ENCODE measurements at regions not wholly inside any gene's neighbourhood (a gene's known extent, or its start where the extent isn't known, plus 50 kb on each side); places are given as distances from the start of the nearest gene placed in this dataset.
"Not testable (repeated sequence)": the region's sequence is repeated elsewhere in the genome, so short reads cannot be mapped to it uniquely, and the experiment has no call there.

DNA sequence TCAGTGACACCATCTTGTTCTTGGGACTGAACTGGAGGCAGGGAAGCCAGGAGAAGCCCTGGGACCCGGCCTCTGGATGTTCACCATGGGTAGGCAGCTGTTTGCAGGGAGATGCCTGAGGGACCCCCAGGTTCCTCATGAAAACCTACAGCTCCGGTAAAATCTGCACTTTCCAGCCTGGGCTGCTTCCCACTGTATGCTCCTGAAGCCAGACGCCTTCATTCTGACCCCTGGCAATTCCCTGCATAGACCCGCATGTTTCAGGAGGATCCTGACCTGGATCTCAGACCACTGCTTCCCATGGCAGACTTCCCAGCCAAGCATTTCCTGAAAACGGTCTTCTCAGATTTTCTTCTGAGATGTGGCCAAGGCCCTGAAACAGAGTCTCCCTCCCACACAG, 306.7 kb downstream of the PREX1 start:
- FAIRE-seq (no peak), DNase-seq (ENCODE audit: insufficient read length, low spot score) (no peak)
- no peak for TF ChIP-seq TAF1 (IDR thresholded peaks at IDR 0.05; ENCODE audit: low read depth, low read length)
- no peak for TF ChIP-seq PAX5 (IDR thresholded peaks at IDR 0.05; ENCODE audit: insufficient read depth, low read length, severe bottlenecking)
- no peak for TF ChIP-seq POLR2AphosphoS5 (IDR thresholded peaks at IDR 0.05; ENCODE audit: low read depth, low read length)
- TF ChIP-seq POLR2A (IDR thresholded peaks at IDR 0.05; ENCODE audit: low read depth, low read length), result no peak
- no peak for TF ChIP-seq POU2F2 (IDR thresholded peaks at IDR 0.05; ENCODE audit: low read depth, low read length)
- no peak for TF ChIP-seq SPI1 (IDR thresholded peaks at IDR 0.05; ENCODE audit: low read depth, low read length)

DNA sequence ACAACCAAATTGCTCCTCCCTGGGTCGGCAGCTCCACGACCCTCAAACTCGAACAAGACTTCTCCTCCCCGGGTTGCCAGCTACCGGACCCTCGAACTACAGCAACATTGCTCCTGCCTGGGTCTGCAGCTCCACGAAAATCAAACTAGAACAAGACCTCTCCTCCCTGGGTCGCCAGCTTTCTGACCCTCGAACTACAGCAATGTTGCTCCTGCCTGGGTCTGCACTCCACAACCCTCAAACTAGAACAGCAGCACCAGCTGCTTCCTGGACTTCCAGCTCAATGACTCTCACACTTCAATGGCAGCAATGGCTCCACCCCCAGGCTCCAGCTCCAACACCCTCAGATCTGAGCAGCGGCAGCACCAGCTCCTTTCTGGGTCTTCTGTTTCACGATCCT, 311.6 kb downstream of the PREX1 start:
- not testable (repeated sequence) for FAIRE-seq; DNase-seq (ENCODE audit: insufficient read length, low spot score)

DNA sequence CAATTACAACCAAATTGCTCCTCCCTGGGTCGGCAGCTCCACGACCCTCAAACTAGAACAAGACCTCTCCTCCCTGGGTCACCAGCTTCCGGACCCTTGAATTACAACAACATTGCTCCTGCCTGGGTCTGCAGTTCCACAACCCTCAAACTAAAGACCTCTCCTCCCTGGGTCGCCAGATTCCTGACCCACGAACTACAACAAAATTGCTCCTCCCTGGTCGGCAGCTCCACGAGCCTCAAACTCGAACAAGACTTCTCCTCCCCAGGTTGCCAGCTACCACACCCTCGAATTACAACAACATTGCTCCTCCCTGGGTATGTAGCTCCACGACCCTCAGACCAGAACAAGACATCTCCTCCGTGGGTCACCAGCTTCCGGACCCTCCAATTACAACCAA, 313.2 kb downstream of the PREX1 start:
- FAIRE-seq; DNase-seq (ENCODE audit: insufficient read length, low spot score): not testable (repeated sequence)

DNA sequence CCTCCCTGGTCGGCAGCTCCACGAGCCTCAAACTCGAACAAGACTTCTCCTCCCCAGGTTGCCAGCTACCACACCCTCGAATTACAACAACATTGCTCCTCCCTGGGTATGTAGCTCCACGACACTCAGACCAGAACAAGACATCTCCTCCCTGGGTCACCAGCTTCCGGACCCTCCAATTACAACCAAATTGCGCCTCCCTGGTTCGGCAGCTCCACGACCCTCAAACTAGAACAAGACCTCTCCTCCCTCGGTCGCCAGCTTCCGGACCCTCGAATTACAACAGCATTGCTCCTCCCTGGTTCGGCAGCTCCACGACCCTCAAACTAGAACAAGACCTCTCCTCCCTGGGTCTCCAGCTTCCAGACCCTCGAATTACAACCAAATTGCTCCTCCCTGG, 315.3 kb downstream of the PREX1 start:
- FAIRE-seq; DNase-seq (ENCODE audit: insufficient read length, low spot score): not testable (repeated sequence)

DNA sequence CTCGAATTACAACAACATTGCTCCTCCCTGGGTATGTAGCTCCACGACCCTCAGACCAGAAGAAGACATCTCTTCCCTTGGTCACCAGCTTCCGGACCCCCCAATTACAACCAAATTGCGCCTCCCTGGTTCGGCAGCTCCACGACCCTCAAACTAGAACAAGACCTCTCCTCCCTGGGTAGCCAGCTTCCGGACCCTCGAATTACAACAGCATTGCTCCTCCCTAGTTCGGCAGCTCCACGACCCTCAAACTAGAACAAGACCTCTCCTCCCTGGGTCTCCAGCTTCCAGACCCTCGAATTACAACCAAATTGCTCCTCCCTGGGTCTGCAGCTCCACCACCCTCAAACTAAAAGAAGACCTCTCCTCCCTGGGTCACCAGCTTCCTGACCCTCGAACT, 322.7 kb downstream of the PREX1 start:
- FAIRE-seq; DNase-seq (ENCODE audit: insufficient read length, low spot score): not testable (repeated sequence)

DNA sequence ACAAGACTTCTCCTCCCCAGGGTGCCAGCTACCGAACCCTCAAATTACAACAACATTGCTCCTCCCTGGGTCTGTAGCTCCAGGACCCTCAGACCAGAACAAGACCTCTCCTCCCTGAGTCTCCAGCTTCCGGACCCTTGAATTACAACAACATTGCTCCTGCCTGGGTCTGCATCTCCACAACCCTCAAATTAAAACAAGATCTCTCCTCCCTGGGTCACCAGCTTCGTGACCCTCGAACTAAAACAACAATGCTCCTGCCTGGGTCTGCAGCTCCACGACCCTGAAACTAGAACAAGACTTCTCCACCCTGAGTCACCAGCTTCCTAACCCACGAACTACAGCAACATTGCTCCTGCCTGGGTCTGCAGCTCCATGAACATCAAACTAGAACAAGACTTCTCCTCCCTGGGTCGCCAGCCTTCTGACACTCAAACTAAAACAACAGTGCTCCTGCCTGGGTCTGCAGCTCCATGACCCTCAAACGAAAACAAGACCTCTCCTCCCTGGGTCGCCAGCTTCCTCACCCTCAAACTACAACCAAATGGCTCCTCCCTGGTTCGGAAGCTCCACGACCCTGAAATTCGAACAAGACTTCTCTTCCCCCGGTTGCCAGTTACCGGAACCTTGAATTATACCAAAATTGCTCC, 324.5 kb downstream of the PREX1 start:
- FAIRE-seq (no peak), DNase-seq (ENCODE audit: insufficient read length, low spot score) (no peak)
- TF ChIP-seq POU2F2 (IDR thresholded peaks at IDR 0.05; ENCODE audit: low read depth, low read length), result no peak
- no peak for TF ChIP-seq TAF1 (IDR thresholded peaks at IDR 0.05; ENCODE audit: low read depth, low read length)
- no peak for TF ChIP-seq POLR2AphosphoS5 (IDR thresholded peaks at IDR 0.05; ENCODE audit: low read depth, low read length)
- no peak for TF ChIP-seq PAX5 (IDR thresholded peaks at IDR 0.05; ENCODE audit: insufficient read depth, low read length, severe bottlenecking)
- no peak for TF ChIP-seq SPI1 (IDR thresholded peaks at IDR 0.05; ENCODE audit: low read depth, low read length)
- TF ChIP-seq POLR2A (IDR thresholded peaks at IDR 0.05; ENCODE audit: low read depth, low read length), result no peak

DNA sequence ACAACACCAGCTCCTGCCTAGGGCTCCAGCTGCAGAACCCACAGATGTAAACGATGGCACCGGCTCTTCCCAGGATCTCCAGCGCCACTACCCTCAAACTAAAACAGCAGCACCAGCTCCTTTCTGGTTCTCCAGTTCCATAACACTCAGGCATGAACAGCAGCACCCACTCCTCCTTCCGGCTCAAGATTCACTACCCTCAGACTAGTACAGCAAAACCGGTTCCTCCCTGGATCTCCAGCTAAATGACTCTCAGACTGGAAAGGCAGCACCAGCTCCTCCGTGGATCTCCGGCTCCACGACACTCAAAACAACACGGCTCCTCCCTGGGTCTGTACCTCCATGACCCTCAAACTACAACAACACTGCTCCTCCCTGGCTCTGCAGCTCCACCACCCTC, 325.0 kb downstream of the PREX1 start:
- FAIRE-seq (no peak), DNase-seq (ENCODE audit: insufficient read length, low spot score) (no peak)
- TF ChIP-seq POLR2AphosphoS5 (IDR thresholded peaks at IDR 0.05; ENCODE audit: low read depth, low read length) (no peak), PAX5 (IDR thresholded peaks at IDR 0.05; ENCODE audit: insufficient read depth, low read length, severe bottlenecking) (no peak), SPI1 (IDR thresholded peaks at IDR 0.05; ENCODE audit: low read depth, low read length) (no peak), TAF1 (IDR thresholded peaks at IDR 0.05; ENCODE audit: low read depth, low read length) (no peak), POU2F2 (IDR thresholded peaks at IDR 0.05; ENCODE audit: low read depth, low read length) (no peak), POLR2A (IDR thresholded peaks at IDR 0.05; ENCODE audit: low read depth, low read length) (no peak)

DNA sequence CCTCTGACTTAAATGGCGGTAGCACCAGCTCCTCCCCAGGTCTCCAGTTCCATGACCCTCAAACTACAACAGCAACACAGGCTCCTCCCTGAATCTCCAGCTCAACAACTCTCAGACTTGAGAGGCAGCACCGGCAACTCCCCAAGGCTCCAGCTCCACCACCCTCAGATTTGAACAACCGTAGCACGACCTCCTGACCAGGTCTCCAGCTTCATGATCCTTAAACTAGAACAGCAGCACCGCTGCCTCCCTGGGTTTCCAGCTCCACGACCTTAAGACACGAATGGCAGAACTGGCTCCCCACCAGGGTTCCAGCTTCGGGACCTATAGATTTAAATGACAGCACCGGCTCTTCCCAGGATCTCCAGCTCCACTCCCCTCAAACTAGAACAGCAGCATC, 325.8 kb downstream of the PREX1 start:
- FAIRE-seq (no peak), DNase-seq (ENCODE audit: insufficient read length, low spot score) (no peak)
- TF ChIP-seq POLR2AphosphoS5 (IDR thresholded peaks at IDR 0.05; ENCODE audit: low read depth, low read length), result no peak
- no peak for TF ChIP-seq POLR2A (IDR thresholded peaks at IDR 0.05; ENCODE audit: low read depth, low read length)
- no peak for TF ChIP-seq SPI1 (IDR thresholded peaks at IDR 0.05; ENCODE audit: low read depth, low read length)
- TF ChIP-seq PAX5 (IDR thresholded peaks at IDR 0.05; ENCODE audit: insufficient read depth, low read length, severe bottlenecking), result no peak
- no peak for TF ChIP-seq TAF1 (IDR thresholded peaks at IDR 0.05; ENCODE audit: low read depth, low read length)
- no peak for TF ChIP-seq POU2F2 (IDR thresholded peaks at IDR 0.05; ENCODE audit: low read depth, low read length)

DNA sequence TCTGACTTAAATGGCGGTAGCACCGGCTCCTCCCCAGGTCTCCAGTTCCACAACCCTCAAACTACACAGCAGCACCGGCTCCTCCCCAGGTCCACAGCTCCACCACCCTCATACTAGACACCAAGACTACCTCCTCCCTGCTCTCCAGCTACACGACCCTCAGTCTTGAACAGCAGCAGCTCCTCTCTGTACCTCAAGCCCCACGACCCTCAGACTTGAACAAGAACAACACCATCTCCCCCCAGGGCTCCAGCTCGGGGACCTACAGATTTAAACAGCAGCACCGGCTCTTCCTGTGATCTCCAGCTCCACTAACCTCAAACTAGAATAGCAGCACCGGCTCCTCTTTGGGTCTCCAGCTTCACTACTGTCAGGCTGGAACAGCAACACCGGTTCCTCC, 326.9 kb downstream of the PREX1 start:
- not testable (repeated sequence) for FAIRE-seq; DNase-seq (ENCODE audit: insufficient read length, low spot score)

DNA sequence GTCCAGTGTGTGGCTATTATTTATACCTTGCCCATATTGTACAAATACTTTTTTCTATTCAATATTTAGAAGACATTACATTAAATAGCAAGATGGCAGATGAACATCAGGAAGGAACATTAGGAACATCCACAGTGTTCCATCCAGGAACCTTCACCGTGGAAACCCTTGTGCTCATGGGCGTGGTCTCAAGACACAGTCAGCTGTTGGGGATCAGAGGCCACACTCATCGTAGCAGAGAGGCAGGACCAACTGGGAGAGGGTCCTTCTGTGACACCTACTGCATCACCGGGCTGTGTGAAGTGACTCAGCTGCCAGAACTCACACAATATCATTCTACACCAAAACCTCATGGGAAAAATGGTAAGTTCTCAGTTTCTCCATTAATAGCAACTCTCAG, 328.9 kb downstream of the PREX1 start:
- DNase-seq (ENCODE audit: insufficient read length, low spot score); FAIRE-seq: not testable (repeated sequence)

DNA sequence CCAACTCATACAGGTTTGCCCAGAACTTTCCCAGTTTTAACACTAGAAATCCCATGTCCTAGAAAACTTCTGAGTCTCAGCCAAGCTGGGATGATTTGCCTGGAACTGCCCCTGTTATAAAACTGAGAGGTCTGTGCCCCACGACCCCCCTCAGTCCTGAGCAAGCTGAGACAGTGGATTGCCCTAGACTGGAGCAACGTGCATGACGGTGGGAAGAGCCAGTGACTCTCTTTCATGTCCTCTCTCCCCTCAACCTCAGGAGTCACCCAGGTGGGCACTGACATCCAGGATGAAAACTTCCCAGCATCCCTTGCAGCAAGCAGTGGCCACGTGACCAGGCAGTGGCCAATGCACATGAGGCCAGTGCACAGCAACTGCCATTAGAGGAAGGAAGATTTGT, 329.7 kb downstream of the PREX1 start:
- not testable (repeated sequence) for FAIRE-seq; DNase-seq (ENCODE audit: insufficient read length, low spot score)

DNA sequence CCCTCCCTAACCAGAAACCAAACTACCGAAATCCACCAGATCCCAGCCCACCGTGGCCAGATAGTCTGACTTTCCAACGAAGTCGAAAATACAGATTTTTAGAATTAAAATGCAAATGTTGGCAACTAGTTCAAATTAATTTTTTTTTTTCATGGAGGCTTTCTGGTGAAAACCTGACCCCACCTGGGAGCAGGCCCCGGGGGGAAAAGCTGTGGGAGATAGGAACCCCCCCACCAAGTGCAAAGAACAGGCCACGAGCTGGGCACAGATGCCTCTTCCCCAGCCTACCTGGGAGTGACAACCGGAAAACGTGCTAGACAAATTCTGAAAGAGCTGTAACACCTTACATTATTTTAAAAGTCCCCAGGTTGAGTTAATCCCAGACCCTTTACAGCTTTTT, 333.8 kb downstream of the PREX1 start:
- FAIRE-seq (no peak), DNase-seq (ENCODE audit: insufficient read length, low spot score) (no peak)
- TF ChIP-seq SPI1 (IDR thresholded peaks at IDR 0.05; ENCODE audit: low read depth, low read length) (no peak), TAF1 (IDR thresholded peaks at IDR 0.05; ENCODE audit: low read depth, low read length) (no peak), POU2F2 (IDR thresholded peaks at IDR 0.05; ENCODE audit: low read depth, low read length) (no peak), POLR2A (IDR thresholded peaks at IDR 0.05; ENCODE audit: low read depth, low read length) (no peak)

DNA sequence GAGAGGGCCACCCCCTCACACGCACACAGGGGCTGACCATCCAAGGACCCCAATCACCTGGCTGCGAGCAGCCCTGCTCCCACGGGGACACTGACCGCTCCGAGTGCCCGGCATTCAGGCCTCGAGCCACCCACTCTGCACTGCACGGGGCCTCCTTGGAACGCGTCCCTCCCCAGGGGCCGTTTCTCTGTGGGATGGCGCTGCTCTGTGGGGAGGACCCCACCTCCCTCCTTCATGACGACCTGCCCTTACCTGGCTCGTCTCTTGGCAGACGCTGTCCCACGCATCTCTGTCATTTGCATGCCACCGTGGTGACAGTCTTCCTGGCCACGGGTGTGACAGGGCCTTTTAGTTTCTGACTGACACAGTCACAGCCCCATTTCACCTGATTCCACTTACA, 334.5 kb downstream of the PREX1 start:
- FAIRE-seq; DNase-seq (ENCODE audit: insufficient read length, low spot score): not testable (repeated sequence)
